Ecto neural progenitor cell (in vitro differentiated cells): ENCODE measurements at regions not wholly inside any gene's neighbourhood (a gene's known extent, or its start where the extent isn't known, plus 50 kb on each side); places are given as distances from the start of the nearest gene placed in this dataset.
"Not testable (repeated sequence)": the region's sequence is repeated elsewhere in the genome, so short reads cannot be mapped to it uniquely, and the experiment has no call there.

Experiments used
- DNase-seq: peaks from one replicate; pipeline ENCODE4 v3.0.0-alpha.2; 2018; ENCODE audit warnings: low spot score

DNA sequence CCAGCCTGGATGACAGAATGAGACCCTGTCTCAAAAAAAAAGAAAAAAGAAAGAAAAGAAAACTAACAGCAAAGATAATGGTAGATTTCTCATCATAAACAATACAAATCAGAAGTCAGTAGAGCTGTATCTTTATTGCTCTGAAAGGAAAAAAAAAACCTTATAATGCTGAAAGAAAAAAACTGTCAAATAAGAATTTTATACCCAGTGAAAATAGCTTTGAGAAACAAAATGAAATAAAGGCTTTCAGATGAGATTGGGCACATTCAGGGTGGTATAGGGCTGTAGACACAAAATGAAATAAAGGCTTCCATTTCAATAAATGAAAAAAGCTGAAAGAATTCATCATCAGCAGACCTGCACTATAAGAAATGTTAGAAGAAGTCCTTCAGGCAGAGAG, 105.0 kb upstream of the FOXN3 start:
- DNase-seq: no peak

DNA sequence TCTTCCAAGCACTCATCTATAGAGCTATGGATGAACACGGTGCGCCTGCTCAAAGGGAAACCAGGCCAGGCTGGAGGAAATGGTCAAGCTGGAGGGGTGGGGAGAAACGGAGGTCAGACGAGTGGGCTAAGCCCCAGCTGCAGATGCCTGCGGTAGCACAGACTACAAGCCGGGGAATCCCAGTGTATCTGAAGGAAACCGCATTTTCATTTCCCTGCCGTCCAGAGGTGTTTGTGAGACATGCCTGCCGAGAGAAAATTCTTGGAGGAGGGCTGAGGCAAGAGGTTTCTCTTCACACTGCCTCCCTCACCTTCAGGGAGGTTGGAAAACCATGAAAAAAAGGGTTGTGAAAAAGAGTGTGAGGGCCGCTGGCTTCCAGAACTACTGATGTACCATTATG, 102.0 kb upstream of the FOXN3 start:
- no peak for DNase-seq

DNA sequence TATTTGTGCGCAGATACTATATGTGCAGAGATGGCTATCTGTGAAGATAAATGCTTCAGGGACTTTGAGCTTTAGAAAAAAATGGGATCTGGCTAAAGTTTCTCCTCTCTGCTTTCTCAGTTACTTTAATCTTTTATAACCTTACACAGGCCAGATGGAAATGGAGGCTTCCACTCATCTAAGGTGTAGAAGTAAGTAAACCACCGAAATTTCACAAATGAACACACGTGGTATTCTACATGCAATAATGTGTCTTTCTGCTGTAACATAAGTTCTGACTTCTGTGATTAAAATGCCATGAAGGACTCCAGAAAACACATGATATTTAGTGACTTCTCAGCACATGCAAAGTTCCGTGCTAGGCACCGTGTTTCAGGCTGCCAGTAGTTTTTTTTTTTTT, 99.1 kb upstream of the FOXN3 start:
- no peak for DNase-seq

DNA sequence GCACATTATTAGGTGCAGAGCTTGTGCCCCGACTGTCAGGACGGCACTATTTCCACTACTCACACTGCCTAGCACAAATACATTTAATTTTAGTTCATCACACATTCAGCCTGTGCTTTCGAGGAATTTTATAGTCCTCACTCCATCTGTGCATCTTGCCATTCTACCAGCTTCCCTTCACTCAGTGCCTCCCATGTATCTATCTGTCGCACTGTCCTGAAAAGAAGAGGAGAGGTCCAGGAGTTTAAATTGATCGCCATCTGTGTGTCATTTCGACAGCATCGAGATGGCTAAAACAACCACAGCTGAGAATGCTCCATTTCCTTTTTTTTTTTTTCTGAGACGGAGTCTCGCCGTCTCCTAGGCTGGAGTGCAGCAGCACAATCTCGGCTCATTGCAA, 97.6 kb upstream of the FOXN3 start:
- DNase-seq: no peak

DNA sequence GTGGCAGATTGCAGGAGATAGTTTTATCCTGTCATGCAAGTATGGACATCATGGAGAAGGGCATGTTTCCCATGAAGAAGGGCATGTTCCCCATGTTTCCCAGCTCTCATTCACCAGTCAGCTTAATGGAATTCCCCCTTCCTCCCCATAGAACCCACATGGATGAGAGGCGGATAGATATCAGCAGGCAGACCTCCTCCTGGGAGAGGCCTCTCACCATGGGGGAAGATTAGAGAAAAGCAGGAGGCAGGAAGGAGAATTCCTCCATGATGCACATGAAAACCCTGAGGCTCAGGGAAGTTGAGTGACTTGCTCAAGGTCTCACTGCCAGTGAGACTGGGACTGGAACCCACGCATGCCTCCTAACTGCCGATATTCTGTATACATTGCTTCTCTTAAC, 92.9 kb upstream of the FOXN3 start:
- no peak for DNase-seq

DNA sequence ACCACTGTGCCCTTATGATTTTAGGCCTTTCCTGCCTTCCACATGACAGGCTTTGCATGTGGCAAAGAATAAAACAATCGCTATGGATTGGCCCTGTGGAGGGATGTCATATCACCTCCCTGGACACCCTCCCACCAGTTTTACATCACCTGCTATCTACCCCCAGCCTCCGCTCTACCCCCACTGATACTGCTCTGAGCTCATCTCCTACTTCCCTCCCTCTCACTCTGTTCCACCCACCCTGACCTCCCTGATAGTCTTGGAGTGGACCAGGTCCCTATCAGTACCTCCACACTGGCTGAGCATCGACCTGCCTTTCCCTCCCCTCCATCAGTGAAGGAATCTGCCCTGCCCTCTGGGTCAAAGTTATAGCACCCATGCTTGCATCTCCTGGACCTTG, 91.8 kb upstream of the FOXN3 start:
- DNase-seq: no peak

DNA sequence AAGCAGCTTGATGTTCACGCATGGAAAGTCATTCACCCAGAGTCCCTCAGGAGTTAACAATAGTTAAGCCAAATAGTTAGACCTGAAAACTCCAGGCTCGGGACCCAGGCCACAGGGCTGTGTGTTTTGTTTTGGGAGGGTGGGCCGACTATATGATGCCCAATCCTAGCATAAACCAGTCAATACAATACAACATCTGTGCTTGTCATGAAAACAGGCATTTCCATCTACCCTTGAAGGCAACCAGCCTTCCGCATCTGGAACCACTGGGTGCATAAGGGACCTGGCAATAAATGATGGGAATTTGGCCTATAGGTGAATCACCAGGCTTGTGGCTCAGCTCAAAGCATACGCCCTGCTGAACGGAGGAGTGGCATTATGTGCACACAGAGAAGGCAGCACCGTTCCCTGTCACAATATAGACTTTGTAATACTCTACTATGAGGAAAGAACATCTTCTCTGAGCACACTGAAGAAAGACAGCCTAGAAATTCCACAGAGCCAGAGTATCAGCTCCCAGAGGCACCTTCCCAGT, 91.0 kb upstream of the FOXN3 start:
- no peak for DNase-seq

DNA sequence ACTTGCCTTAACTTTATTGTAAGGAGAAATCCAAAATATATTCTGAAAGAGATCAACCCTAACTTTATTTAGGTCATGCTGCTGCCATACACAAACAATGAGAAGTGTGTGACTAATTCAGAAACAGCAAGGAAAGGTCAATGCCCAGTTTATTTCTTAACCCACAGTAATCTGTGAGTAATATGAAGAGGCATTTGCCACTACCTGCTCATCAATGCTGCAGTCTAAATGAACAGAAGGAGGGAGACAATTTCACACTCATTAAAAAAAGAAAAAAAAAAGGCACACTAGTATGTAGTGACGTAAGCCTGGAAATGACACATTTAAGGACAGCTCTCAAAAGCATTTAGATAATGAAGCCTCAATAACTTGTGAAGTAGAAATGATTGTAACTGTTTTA, 90.5 kb upstream of the FOXN3 start:
- no peak for DNase-seq

DNA sequence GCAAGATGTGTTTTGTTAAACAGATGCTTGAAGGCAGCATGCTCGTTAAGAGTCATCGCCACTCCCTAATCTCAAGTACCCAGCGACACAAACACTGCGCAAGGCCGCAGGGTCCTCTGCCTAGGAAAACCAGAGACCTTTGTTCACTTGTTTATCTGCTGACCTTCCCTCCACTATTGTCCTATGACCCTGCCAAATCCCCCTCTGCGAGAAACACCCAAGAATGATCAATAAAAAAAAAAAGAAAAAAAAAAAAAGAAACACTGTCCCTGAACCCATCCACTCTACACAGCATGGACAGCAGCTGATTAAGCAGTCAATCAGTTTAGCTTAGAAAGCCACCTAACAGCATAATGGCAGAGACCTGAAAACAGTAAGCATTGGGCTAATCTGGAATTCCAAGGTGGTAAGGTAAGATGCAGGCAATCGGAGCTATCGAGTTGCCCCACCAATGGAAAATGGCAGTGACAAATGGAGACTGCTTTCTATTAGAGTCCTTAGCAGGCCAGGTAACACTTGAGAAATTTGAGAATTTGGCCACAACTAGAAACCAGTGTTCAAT, 89.9 kb upstream of the FOXN3 start:
- DNase-seq: not testable (repeated sequence)

DNA sequence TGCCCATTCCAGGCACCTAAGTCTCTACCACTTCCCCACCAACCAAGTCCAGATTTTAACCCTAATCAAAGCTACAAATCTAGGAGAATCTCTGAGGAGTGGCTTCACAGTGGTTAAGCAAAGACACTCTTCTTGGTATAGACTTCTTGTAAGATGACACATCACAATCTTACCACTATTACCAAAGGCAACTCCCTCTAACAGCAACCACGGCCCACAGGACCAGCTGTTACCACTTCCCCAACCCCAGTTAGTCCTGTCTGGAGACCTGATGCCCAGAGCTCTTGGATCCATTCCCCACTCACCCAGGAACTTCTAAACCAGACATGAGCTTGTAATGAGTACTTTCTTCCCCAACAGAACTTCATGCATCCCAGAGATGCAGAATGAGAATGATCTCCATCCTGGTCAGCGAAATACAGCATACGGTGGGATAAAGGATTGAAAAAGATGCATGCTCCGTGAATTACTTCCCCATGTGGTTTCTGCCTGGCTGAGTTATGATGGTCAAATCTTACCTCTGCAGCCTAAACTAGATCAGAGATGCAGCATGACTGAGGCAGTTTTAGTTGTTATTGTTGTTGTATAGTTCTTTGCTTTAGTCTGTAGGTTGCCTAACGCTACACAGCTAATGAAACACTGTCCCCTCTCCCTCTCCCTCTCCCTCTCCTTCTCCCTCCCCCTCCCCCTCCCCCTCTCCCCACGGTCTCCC, 87.7 kb upstream of the FOXN3 start:
- DNase-seq: no peak

DNA sequence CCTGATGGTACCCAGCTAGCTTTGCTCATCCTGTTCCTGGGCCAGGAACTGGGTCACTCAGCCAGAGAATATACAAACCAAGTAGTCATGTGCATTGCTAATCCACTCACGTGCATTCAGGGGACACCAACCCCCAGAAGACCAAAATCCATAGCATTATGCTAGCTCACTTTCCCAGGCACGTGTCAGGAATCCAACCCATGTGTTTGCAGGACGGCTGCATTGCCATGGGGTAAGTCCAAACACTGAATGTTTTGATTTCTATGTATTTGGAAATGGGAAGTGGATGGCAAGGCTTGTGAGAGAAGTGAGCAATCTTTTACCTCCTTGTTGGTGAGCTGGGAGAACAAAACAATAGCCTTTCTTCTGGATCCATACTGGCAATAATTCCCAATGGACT, 87.1 kb upstream of the FOXN3 start:
- no peak for DNase-seq

DNA sequence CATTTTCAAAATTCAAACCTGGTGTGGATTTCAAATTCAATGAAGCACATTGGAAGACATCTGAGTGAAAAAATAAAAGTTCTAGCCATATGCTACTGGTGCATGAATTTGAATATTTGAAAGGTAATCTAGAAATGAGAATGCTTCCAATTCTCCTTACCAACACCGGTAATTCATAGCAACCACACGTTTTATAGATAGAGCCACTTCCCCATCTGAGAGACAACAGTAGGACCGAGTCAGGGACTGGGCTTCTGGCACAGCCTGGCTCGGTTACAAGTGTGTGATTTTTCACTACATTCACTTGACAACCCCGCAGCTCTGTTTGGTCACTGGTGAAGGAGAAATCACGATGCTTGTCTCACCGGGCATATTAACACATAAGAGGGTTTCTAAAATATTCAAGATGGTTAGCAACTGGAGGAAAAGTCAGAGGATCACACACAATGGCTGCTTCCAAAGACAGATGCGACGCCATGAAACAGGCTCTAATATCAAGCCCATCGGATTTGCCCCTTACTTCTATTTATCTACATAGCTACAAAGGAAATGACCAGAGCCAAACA, 86.5 kb upstream of the FOXN3 start:
- no peak for DNase-seq

DNA sequence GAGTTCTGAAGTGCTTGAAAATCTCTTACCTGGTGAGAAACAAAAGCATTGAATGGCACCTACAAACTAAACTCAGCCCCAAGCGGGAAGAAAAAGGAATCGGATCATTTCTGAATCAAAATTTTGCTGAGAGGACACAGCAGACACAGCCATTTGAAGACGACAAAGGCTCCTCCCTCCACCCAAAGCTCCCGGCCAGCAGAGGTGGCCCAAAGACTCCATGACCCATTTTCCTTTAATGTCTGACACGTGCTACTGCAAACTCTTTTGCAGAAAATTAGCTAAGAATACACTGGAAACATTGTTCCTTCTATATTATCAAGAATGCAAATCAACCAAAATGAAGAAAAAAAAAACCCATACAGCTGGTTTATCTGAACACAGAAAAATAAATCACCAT, 85.9 kb upstream of the FOXN3 start:
- no peak for DNase-seq

DNA sequence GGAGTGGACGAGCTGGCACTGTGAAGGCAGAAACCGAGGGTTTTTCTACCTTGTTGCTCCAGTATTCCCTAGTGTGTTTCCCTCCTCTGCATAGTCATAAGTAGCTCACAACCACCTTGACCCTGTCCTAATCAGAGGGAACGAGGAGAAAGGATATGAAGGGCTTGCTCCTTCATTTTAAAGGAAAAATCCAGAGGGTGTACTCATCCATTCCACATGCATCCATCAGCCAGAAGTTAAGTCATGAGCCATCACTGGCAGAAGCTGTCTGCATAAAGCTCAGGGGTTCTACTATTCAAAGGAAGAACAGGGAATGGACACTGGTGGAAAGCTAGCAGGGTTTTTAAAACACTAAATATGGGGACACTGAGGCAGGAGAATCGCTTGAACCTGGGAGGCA, 84.3 kb upstream of the FOXN3 start:
- DNase-seq: no peak

DNA sequence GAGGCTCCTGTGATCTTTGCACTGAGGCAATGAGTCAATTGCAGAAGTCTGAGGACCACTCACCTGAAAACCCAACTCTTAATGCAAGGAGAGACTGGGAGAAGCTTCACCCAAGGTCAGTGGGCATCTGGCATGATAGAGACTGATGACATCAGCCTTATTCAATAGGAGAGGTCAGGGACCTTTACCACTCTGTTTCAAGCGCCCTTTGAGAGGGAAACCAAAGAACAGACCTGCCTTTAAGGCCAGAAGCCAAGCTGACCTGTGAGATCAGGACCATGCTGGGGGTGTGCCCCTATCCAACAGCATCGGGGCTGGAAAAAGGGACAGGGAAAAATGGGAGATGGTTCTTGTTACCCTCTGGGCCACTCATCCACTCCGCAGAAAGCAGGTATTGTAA, 83.3 kb upstream of the FOXN3 start:
- no peak for DNase-seq

DNA sequence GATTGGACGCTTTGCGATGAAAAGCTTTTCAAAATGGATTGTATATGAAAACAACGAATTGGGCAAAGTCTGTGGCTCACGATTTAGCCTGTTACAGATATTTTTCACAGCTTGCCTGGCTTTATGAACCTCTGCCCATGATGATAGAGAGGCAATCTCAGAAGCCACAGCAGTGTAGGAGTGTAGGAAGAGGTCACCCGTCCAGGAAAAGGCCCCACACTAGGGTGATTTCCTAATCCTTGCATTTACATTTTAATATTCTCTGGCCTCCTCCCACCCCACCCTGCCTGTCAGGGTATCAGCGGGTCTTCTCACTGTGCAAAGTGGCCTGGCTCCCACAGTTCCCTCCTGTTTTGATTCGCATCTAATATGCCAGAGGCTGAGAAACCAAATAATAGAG, 81.8 kb upstream of the FOXN3 start:
- DNase-seq: no peak

DNA sequence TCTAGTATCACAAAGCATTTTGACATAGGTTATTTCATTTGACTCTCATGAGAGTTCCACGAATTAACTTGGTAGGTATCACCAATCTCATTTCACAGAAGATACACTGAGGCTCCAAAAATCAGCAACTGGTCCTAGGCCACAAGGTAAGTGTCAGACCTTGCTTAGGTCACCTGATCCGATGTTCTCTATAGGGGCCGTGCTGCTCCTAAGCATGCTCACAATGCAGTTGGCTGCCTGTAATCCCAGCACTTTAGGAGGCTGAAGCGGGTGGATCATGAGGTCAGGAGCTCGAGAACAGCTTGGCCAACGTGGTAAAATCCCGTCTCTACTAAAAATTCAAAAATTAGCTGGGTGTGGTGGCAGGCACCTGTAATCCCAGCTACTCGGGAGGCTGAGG, 78.7 kb upstream of the FOXN3 start:
- no peak for DNase-seq

DNA sequence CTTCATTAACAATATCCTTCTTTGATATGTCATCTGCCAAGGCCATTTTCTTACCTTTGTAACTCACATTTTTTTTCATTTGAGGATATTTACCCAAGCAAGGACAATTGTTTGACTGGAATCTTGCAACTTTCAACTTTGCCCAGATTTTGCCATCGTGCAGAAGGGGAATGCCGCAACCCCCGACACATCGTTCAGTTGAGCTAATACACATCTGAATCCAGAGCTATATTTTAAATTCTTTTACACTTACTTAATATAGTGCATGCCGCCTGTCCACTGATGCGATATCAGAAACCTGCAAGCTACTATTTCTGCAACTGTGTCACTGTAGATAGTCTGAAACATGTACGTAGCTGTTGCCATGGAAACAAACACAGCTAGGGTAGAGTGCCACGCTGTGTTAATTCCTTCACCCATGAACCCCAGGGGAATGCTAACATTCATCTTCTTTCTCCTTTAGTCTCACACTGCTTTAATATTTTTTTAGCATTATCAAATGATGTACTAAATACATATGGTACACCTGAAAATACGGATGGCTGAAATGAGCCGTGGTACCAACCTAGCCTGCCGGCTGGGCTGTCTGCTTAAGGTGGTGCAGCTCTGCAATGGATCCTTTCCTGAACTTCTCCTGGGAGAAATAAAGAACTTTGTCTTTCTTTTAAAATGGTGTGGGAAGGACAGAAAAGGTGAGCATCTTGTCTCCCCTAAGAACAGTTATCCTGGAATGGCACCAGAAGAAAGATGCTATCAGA, 77.0 kb upstream of the FOXN3 start:
- no peak for DNase-seq

DNA sequence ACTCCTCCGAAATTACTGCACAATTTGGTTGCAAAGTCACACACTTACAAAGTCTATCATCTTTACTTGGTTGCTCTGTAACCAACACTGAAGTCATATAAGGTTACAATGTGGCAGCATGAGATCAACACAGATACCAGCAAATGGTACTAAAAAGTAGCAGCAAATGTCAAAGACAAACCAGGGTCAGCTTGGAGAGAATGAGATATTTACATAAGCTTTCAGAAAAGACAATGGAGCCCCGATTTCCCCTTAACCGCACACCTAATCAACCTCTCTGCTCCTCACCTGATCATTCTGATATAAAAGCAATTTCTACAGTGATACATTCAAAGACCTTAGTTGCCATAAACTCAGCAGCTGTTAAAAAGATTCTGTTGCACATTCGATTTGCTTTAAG, 76.4 kb upstream of the FOXN3 start:
- no peak for DNase-seq

DNA sequence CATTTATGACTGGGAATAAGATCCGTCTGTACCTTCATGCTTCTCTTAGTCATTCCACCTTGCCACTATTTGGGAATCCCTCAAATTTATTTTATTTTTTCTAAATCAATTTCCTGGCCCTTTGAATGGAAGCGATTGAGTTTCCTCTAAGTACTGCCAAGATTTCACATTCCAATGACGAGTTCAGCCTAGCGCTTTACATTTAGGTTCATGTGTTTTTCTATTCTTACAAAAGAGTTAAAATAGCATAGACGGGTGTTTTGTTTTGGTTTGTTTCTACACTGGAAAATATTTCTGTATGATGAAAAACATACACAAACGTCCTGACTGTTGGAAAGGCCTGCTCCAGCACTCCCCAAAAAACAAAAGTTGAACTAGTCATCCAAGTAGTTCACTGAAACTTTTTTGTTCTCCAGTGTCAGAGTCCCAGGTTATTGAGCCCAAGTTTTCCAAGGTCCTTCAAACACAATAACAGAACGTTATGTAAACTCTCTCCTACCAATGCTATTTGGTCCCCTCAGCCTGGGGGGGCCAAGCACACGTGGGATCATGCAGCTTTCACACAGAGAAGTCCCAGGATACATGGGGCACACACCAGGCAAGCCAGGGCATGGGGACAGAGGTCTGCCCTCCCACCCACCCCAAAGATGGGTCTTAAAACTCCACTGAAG, 74.8 kb upstream of the FOXN3 start:
- no peak for DNase-seq

DNA sequence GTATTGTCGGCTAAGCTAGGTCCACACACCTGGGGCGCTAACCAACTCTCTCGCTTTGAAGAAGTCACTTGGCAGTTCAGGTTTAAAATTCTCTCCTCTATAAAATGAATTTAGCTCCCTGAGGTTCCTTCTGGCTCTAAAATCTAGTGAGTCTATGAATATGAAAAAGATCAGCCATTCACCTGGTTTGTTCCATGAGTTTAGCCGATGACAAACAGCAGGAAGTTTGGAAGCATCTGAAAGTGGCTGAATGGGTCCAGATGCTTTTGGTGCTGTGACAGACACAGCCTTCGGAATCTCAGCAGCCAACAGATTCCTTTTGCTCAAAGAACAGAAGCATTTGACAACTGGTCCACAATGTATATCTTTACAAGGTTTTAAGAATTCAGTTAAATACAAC, 73.4 kb upstream of the FOXN3 start:
- DNase-seq: no peak

DNA sequence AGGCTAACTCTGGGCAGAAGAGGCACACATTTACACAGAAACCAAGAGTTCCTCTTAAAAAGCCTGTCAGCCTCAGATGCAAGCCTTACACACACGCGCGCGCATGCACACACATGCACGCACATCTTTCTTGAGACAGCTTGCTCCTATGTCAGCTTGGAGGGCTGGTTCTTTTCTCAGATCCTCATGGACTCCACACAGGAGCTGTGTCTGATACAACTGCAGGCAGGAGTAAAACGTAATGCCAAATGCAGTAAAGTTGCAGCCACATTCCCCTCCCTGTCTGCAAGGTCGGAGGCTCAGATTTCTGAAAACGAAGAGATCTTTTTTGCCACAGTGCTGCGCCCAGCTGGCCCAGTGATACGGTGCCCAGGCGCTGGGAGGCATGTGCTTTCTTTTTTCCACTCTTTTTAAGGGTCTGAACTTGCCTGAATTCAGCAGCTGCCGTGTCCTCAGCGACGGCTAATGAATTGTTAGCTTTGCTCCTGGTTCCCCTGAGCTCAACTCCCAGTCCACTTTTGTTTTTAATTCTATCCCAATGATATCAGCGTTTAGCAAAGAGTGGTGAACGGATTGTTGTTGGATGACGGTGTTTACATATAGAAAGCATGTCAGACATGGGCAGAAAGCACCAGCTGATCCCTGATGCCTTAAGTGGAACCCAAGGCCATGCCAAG, 72.9 kb upstream of the FOXN3 start:
- DNase-seq: no peak
